GM12873 (cell line): ENCODE measurements at regions not wholly inside any gene's neighbourhood (a gene's known extent, or its start where the extent isn't known, plus 50 kb on each side); places are given as distances from the start of the nearest gene placed in this dataset.

ENCODE experiments used
- TF ChIP-seq, protein P1 (sequence below): IDR thresholded peaks from 2 replicates; pipeline ENCODE4 v1.5.1; 2012; ENCODE audit warnings: low read depth, mild to moderate bottlenecking, moderate library complexity, low read length, control low read depth; ENCODE audit not compliant: insufficient read depth; ENCODE audit errors: missing control alignments

GRCh38 chr11:33554219-33554618, 146.4 kb downstream of the C11orf91 start:
- TF ChIP-seq, protein P1, sequence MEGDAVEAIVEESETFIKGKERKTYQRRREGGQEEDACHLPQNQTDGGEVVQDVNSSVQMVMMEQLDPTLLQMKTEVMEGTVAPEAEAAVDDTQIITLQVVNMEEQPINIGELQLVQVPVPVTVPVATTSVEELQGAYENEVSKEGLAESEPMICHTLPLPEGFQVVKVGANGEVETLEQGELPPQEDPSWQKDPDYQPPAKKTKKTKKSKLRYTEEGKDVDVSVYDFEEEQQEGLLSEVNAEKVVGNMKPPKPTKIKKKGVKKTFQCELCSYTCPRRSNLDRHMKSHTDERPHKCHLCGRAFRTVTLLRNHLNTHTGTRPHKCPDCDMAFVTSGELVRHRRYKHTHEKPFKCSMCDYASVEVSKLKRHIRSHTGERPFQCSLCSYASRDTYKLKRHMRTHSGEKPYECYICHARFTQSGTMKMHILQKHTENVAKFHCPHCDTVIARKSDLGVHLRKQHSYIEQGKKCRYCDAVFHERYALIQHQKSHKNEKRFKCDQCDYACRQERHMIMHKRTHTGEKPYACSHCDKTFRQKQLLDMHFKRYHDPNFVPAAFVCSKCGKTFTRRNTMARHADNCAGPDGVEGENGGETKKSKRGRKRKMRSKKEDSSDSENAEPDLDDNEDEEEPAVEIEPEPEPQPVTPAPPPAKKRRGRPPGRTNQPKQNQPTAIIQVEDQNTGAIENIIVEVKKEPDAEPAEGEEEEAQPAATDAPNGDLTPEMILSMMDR = no peak

DNA sequence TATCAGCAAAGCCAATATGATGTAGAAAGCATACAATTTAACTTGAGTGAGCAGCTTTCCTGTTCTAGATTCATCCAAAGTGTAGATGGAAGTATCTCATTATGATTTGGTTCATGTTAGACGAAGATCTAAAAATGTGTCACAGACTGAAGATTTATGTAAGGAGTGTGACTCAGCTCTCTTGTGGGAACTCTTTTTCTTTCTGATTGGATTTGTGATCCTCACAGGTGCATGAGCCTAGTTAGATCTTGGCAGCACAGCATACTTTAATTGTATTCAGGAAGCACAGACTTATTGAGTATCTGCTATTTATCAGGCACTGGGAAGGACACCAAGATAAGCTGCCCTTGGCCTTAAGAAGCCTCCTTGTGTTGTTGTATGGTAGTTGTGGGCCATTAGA, 147.1 kb downstream of the C11orf91 start:
- TF ChIP-seq, protein P1 = no peak

GRCh38 chr11:33552756-33553155, 147.9 kb downstream of the C11orf91 start:
- TF ChIP-seq, protein P1 = no peak

DNA sequence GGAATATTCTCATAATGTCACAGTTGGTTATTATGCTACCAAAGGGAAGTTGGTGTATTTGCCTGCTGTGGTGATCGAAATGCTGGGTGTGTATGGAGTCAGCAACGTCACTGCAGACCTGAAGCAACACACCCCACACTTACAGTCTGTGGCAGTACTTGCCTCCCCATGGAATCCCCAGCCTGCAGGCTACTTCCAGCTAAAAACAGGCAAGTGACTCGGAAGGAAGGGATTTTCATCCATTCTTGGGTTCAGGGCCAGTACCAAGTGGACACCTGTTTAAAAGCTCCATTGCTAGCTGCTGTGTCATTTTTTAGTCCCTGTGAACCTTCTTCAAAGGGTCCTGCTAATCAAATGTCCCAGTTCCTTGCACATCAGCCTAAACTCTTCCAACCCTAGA, 149.6 kb downstream of the C11orf91 start:
- TF ChIP-seq, protein P1 = no peak

GRCh38 chr11:33549483-33549882, 151.1 kb downstream of the C11orf91 start:
- TF ChIP-seq, protein P1 = no peak

- TF ChIP-seq, protein P1 = no peak
These were observed 154.7 kb downstream of the C11orf91 start for GRCh38 chr11:33545931-33546330.

DNA sequence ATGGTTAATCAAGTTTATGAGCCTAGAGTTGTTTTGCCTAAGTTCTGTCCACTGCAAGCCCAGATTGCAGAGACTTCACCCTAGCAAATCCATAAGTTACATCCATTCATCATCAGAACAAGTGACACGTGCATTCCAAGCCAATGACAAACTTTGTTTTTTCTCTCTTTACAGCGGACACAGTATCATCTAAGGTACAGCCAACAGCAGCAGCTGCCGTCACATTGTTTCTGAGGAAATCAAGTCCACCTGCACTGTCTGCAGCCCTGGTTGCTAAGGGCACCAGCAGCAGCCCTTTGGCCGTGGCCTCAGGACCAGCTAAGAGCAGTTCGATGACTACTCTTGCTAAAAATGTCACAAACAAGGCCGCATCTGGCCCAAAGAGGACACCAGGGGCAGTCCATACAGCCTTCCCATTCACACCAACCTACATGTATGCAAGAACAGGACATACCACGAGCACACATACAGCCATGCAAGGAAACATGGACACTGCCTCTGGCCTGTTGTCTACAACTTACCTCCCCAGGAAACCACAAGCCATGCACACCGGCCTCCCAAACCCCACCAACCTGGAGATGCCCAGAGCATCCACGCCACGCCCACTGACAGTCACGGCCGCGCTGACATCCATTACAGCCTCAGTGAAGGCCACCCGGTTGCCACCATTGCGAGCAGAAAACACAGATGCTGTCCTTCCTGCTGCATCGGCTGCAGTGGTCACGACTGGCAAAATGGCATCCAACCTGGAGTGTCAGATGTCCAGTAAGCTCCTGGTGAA, 155.8 kb downstream of the C11orf91 start:
- TF ChIP-seq, protein P1 = no peak

GRCh38 chr11:33543823-33544222, 156.8 kb downstream of the C11orf91 start:
- TF ChIP-seq, protein P1 = no peak
